Tibial nerve (tissue), 4 donors: ENCODE measurements at regions not wholly inside any gene's neighbourhood (a gene's known extent, or its start where the extent isn't known, plus 50 kb on each side); places are given as distances from the start of the nearest gene placed in this dataset.

Experiments used
- DNase-seq, 2 donors: peaks; one replicate each; pipeline ENCODE4 v3.0.0-alpha.2; 2019; ENCODE audit warnings: low spot score in 2 of 2
- H3K27ac ChIP-seq, 4 donors: fragments of 200-600 bp; sonication (generic) in 3 of 4; one replicate each; pipeline ENCODE4 v1.5.1; 2017 to 2019; ENCODE audit warnings: mild to moderate bottlenecking in 1 of 4
- H3K27me3 ChIP-seq, 2 donors: fragments of 200-600 bp; sonication (generic) in 1 of 2; one replicate each; pipeline versions ENCODE4 v1.5.1 to v1.6.0; 2017 to 2019
- H3K36me3 ChIP-seq, 3 donors: fragments of 200-600 bp; sonication (generic); one replicate each; pipeline ENCODE4 v1.5.1; 2018 to 2019
- H3K4me1 ChIP-seq, 4 donors: fragments of 200-600 bp; sonication (generic) in 3 of 4; one replicate each; pipeline ENCODE4 v1.5.1; 2017 to 2019
- H3K4me3 ChIP-seq, 4 donors: fragments of 200-600 bp; sonication (generic) in 3 of 4; one replicate each; pipeline ENCODE4 v1.5.1; 2017 to 2019; ENCODE audit warnings: mild to moderate bottlenecking in 1 of 4, moderate library complexity in 1 of 4
- H3K9me3 ChIP-seq, 4 donors: fragments of 200-600 bp; sonication (generic) in 3 of 4; one replicate each; pipeline ENCODE4 v1.5.1; 2017 to 2019
- EP300 ChIP-seq, 2 donors: sonication (generic); formaldehyde crosslinking; IDR thresholded peaks; one replicate each; pipeline ENCODE4 v1.6.1; 2017; ENCODE audit warnings: antibody characterized with exemption in 2 of 2, mild to moderate bottlenecking in 1 of 2
- POLR2A ChIP-seq, 2 donors: fragments of 450-650 bp; IDR thresholded peaks; one replicate each; pipeline ENCODE4 v1.6.1; 2017; ENCODE audit warnings: antibody characterized with exemption in 2 of 2, mild to moderate bottlenecking in 2 of 2, moderate library complexity in 2 of 2
- WGBS, 2 donors: methylation state at CpG; one replicate each; pipeline ENCODE4 v1.1.5; 2018; 5-methylcytosine and 5-hydroxymethylcytosine counted together
- TF ChIP-seq, protein P1 (sequence below), 5 experiments: fragments of 200-600 bp in 3 of 5; fragments of 450-650 bp in 2 of 5; sonication (generic) in 3 of 5; IDR thresholded peaks; one replicate each; pipeline ENCODE4 v1.5.1; 2016 to 2019; ENCODE audit warnings: antibody characterized with exemption in 5 of 5, mild to moderate bottlenecking in 3 of 5, moderate library complexity in 2 of 5

DNA sequence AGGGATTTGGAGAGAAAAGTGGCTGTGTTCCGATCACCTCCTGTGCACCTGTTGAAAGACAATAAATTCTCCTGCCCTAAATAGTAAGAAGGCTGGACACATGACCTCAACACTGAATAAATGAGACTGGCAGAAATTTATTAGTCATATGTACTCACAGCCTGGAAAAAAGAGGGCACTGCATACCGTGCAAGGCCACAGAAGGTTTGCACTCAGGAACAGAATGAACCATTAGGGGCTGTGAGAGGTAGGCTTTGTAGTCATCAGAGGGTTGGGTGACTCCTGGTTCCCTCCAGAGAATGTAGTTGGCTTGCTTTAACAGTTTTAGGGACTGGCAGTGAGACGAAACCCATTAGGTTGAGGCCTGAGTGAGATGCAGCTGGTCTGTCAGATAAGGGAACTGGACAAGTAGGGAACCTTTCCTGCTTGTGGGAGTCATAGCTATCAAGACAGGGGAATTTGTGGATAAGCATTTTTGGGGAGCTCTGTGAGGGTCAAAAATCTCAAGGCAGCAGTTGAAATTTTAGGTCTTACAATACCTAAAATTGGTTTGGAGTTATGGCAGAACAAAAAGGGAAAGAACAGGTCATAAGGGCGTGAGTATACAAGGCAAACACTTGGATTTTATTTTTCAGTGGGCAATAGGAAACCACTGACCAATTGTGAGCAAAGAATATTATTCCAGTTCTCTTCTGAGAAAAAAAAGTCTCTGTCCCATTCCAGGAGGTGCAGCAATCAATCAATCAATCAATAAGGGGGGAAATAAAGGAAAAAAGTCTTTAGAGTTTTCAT lies 67.9 kb upstream of the BTN3A2 start:
- Histone ChIP-seq H3K36me3 (no peaks in the 10 kb centered on the region), H3K9me3 (no peaks in the 10 kb centered on the region), H3K27me3 (peaks cover 0 to 39% of the 10 kb centered on the region in 2 donors), H3K27ac (no peak overlapping the region), H3K4me3 (no peak overlapping the region), H3K4me1 (no peaks in the 10 kb centered on the region)
- TF ChIP-seq, protein P1, sequence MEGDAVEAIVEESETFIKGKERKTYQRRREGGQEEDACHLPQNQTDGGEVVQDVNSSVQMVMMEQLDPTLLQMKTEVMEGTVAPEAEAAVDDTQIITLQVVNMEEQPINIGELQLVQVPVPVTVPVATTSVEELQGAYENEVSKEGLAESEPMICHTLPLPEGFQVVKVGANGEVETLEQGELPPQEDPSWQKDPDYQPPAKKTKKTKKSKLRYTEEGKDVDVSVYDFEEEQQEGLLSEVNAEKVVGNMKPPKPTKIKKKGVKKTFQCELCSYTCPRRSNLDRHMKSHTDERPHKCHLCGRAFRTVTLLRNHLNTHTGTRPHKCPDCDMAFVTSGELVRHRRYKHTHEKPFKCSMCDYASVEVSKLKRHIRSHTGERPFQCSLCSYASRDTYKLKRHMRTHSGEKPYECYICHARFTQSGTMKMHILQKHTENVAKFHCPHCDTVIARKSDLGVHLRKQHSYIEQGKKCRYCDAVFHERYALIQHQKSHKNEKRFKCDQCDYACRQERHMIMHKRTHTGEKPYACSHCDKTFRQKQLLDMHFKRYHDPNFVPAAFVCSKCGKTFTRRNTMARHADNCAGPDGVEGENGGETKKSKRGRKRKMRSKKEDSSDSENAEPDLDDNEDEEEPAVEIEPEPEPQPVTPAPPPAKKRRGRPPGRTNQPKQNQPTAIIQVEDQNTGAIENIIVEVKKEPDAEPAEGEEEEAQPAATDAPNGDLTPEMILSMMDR (IDR thresholded peaks at IDR 0.05): no peak
- TF ChIP-seq POLR2A (IDR thresholded peaks at IDR 0.05) (no peak), EP300 (IDR thresholded peaks at IDR 0.05) (no peak)
- DNase-seq: no peak
- 71 to 81% methylated on average over 4 of the region's 4 CpGs for WGBS, 2 donors

DNA sequence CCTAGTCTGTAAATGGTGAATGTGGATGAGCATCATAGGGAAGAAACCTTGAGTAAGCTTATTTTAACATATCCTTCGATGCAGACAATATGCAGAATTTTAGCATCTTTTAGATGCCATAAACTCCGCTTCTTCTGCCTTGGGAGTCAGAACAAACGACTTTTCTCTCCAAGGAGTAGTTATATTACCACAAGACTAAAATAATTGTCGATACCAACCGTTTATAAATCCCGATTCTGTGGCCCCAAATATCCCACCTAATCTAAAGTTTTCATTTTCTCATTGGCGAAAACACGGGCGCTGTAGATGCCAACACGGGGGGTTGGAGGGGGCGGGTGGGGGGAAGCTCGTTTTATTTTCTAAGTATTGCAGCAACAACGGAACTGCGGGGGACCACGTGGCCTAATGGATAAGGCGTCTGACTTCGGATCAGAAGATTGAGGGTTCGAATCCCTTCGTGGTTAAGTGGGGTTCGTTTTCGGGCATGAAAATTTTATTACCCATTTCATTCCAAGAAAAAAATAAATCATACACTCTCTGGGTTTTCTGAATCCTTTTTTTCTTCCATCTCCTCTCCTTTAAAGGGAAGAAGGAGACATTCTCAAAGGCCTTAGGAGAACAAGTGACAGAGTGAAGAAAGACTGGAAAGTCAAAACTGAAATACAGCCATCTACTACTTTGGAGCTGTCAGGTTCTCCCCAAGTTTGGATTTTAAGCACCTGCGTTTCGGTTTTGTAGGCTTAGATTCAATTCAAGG lies 65.5 kb upstream of the BTN3A2 start:
- H3K4me1 ChIP-seq: no peaks in the 10 kb centered on the region
- no peak for TF ChIP-seq EP300 (IDR thresholded peaks at IDR 0.05)
- TF ChIP-seq POLR2A (IDR thresholded peaks at IDR 0.05): no peak
- TF ChIP-seq, protein P1 (IDR thresholded peaks at IDR 0.05): no peak
- no peak overlapping the region for H3K4me3 ChIP-seq
- DNase-seq: no peak
- WGBS, 2 donors: 27 to 28% methylated on average over 23 of the region's 23 CpGs
- H3K27me3 ChIP-seq: peaks cover 0 to 39% of the 10 kb centered on the region in 2 donors
- no peaks in the 10 kb centered on the region for H3K36me3 ChIP-seq
- no peak overlapping the region for H3K27ac ChIP-seq
- H3K9me3 ChIP-seq: no peaks in the 10 kb centered on the region

DNA sequence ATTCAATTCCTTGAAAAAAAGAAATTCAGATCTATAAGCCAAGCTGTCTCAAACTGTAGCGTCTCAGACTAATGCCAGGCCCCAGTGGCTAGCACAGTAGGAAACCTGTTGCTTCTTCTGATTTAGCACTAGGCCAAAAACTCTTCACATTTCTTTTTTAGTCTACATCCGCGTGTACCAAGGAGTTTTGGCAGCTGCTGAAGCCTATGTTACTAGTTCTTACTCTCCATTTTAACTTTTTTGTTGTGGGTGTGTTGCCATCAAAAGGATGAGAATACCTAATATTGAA lies 65.0 kb upstream of the BTN3A2 start:
- Histone ChIP-seq H3K27ac (no peak overlapping the region), H3K9me3 (no peaks in the 10 kb centered on the region), H3K36me3 (no peaks in the 10 kb centered on the region), H3K27me3 (peaks cover 0 to 39% of the 10 kb centered on the region in 2 donors), H3K4me1 (no peaks in the 10 kb centered on the region), H3K4me3 (no peak overlapping the region)
- no peak for DNase-seq
- no peak for TF ChIP-seq EP300 (IDR thresholded peaks at IDR 0.05)
- TF ChIP-seq, protein P1 (IDR thresholded peaks at IDR 0.05): no peak
- no peak for TF ChIP-seq POLR2A (IDR thresholded peaks at IDR 0.05)
- 89 to 95% methylated on average over 3 of the region's 3 CpGs for WGBS, 2 donors

DNA sequence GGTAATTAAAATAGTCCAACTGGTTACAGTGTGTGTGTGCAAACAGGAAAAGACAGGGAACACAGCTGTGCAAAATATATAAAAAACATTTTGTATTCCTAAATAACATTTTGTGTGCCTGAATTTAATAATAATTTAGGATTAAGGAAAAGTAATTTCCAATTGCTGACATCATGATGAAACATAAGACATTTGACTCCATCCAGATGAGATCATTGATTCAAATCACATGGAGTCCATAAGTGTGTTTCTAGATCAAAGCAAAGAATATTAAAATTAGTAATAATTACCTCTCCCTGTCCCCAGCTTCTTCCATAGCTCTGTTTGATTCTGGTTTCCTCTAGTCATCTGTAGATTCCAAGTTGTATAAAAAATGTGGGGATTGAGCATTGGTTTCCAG lies 64.6 kb upstream of the BTN3A2 start:
- Histone ChIP-seq H3K9me3 (no peaks in the 10 kb centered on the region), H3K27me3 (peaks cover 0 to 39% of the 10 kb centered on the region in 2 donors), H3K27ac (no peak overlapping the region), H3K36me3 (no peaks in the 10 kb centered on the region), H3K4me3 (no peak overlapping the region), H3K4me1 (no peaks in the 10 kb centered on the region)
- no peak for DNase-seq
- TF ChIP-seq, protein P1 (IDR thresholded peaks at IDR 0.05): no peak
- TF ChIP-seq POLR2A (IDR thresholded peaks at IDR 0.05) (no peak), EP300 (IDR thresholded peaks at IDR 0.05) (no peak)

DNA sequence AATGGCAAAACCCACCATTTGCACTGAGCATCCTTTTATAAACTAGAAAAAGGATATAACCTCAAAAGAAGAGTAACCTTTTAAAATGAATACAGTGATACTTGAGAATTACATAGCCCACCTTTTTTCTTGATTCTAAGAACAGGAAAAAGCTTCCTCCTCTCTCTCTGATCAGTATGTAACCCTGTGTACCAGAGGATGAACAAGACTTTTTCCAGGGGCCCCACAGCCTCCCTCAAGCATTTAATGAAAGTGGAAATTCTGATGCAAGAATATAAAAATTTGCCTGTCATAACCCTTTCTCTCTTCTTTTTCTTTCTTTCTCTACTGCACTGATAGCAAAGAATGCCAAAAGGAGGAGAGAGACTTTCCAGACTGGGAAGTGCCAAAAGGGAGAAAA lies 64.2 kb upstream of the BTN3A2 start:
- TF ChIP-seq EP300 (IDR thresholded peaks at IDR 0.05): no peak
- TF ChIP-seq, protein P1 (IDR thresholded peaks at IDR 0.05): no peak
- TF ChIP-seq POLR2A (IDR thresholded peaks at IDR 0.05): no peak
- Histone ChIP-seq H3K9me3 (no peaks in the 10 kb centered on the region), H3K4me3 (no peak overlapping the region), H3K4me1 (peaks cover 0 to 4% (median 0%) of the 10 kb centered on the region in 4 donors), H3K36me3 (no peaks in the 10 kb centered on the region), H3K27me3 (peaks cover 0 to 35% of the 10 kb centered on the region in 2 donors), H3K27ac (no peak overlapping the region)
- no peak for DNase-seq
